ENCODE measurements at regions not wholly inside any gene's neighbourhood (a gene's known extent, or its start where the extent isn't known, plus 50 kb on each side); places are given as distances from the start of the nearest gene placed in this dataset.

DNA sequence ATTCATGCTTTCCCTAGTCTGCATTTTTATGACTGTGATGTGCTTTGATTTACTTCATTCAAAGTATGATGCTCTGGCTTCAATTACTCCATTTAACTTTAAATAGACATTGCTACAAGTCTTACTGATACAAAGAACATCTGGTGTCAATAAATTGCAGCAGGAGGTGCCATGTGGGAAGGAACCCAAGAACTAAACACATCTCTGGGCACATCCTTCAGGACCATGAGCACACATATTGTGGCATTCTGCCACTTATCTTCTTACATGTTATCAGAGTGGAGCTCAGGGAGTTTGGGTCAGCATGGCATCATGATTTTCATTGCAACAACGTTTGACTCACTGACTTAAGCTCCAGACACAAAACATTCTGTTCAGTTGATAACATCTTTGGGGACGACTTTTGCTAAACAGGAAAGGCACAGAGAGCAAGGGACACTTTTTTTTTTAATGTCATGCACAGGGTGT is 227.0 kb downstream of the DKK1 start:
- TF ChIP-seq RAD21 (IDR thresholded peaks at IDR 0.05) (no peak), CTCF (IDR thresholded peaks at IDR 0.05; ENCODE audit: low read depth, low read length, missing input control) (no peak), ZBTB33 (IDR thresholded peaks at IDR 0.05) (no peak), MAX (IDR thresholded peaks at IDR 0.05) (no peak), SP1 (IDR thresholded peaks at IDR 0.05) (no peak), ATF3 (IDR thresholded peaks at IDR 0.05) (no peak)
- TF ChIP-seq, protein P1, sequence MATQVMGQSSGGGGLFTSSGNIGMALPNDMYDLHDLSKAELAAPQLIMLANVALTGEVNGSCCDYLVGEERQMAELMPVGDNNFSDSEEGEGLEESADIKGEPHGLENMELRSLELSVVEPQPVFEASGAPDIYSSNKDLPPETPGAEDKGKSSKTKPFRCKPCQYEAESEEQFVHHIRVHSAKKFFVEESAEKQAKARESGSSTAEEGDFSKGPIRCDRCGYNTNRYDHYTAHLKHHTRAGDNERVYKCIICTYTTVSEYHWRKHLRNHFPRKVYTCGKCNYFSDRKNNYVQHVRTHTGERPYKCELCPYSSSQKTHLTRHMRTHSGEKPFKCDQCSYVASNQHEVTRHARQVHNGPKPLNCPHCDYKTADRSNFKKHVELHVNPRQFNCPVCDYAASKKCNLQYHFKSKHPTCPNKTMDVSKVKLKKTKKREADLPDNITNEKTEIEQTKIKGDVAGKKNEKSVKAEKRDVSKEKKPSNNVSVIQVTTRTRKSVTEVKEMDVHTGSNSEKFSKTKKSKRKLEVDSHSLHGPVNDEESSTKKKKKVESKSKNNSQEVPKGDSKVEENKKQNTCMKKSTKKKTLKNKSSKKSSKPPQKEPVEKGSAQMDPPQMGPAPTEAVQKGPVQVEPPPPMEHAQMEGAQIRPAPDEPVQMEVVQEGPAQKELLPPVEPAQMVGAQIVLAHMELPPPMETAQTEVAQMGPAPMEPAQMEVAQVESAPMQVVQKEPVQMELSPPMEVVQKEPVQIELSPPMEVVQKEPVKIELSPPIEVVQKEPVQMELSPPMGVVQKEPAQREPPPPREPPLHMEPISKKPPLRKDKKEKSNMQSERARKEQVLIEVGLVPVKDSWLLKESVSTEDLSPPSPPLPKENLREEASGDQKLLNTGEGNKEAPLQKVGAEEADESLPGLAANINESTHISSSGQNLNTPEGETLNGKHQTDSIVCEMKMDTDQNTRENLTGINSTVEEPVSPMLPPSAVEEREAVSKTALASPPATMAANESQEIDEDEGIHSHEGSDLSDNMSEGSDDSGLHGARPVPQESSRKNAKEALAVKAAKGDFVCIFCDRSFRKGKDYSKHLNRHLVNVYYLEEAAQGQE (IDR thresholded peaks at IDR 0.05) = no peak
